ENCODE measurements at regions not wholly inside any gene's neighbourhood (a gene's known extent, or its start where the extent isn't known, plus 50 kb on each side); places are given as distances from the start of the nearest gene placed in this dataset.
"Not testable (repeated sequence)": the region's sequence is repeated elsewhere in the genome, so short reads cannot be mapped to it uniquely, and the experiment has no call there.

DNA sequence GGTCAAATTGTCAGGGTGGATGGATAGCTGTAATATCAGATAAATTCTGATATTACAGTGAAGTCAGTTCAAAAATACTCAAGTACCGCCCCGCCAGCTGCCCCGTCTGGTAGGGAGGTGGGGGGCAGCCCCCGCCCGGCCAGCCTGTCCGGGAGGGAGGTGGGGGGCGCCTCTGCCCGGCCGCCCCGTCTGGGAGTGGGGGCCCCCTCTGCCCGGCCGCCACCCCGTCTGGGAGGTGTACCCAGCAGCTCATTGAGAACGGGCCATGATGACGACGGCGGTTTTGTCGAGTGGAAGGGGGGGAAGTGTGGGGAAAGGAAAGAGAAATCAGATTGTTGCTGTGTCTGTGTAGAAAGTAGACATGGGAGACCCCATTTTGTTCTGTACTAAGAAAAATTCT, 175.8 kb upstream of the LMCD1 start:
- RAD21 ChIA-PET (ENCODE audit: unreplicated experiment), result interaction anchor here (0.7 to 7.1 kb wide), 2 partner anchors 18 to 91 kb away, joined by 3 to 94 read pairs; no protein-coding TSS in a partner anchor
- H4K20me1 ChIP-seq (ENCODE audit: control insufficient read depth, insufficient read depth); H2AFZ ChIP-seq (ENCODE audit: control insufficient read depth, low read depth, low read length); H3K4me3 ChIP-seq; DNase-seq (ENCODE audit: low read depth, low spot score); FAIRE-seq; H3K4me1 ChIP-seq (ENCODE audit: control insufficient read depth, insufficient read depth, low read length); H3K79me2 ChIP-seq (ENCODE audit: control insufficient read depth, insufficient read depth, low read length); H3K36me3 ChIP-seq (ENCODE audit: control insufficient read depth in 2 of 2, insufficient read depth in 2 of 2, low read length in 1 of 2); H3K27me3 ChIP-seq (replicated peaks in 1 of 2; ENCODE audit: control insufficient read depth in 2 of 2, insufficient read depth in 2 of 2, low read length in 1 of 2); H3K4me2 ChIP-seq (ENCODE audit: control insufficient read depth, insufficient read depth); POLR2A ChIA-PET; BruUV-seq (replicated peaks); ATAC-seq; H3K9me3 ChIP-seq (replicated peaks; ENCODE audit: control insufficient read depth, insufficient read depth, low read length); H3K9ac ChIP-seq (ENCODE audit: control insufficient read depth, insufficient read depth, low read length); H3K27ac ChIP-seq (ENCODE audit: control insufficient read depth, insufficient read depth): not testable (repeated sequence)
- in situ Hi-C loops (cut with MboI), result loop anchor here (5.0 kb wide), 1 partner anchor 86 kb away; no protein-coding TSS in a partner anchor
- CTCF ChIA-PET, result interaction anchor here (1.5 to 6.7 kb wide), 3 partner anchors 59 to 95 kb away, joined by 3 to 136 read pairs (median 7); no protein-coding TSS in a partner anchor
- 17% methylated on average over 1 of the region's 18 CpGs for WGBS (ENCODE audit: insufficient coverage, insufficient replicate concordance, low lambda C conversion rate, missing lambda C conversion rate)
- SMC1A ChIA-PET (ENCODE audit: uncharacterized antibody, unreplicated experiment), result interaction anchor here (1.4 to 5.0 kb wide), 2 partner anchors 79 to 91 kb away, joined by 3 to 74 read pairs; no protein-coding TSS in a partner anchor
- intact Hi-C loops (cut with micrococcal nuclease; ENCODE audit: unreplicated experiment), result loop anchor here (10.0 kb wide), 1 partner anchor 299 kb away; no protein-coding TSS in a partner anchor

DNA sequence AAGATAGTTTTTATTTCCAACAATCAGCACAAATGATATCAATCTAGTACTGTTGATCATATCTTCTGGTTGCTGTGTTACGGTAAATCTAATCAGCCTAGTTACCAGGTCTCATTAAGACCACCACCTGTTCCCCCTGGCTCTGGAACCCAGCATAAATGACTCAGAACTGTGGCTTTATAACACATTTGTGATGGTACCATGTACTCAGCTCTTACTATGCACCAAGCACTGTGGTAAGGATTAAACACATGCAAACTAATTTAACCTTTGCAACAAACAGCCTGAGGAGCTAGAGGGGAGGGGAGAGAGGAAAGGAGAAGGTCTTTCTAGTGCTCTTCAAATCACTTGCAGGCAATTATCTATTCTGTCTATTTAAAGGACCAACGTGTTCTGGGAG, 173.9 kb upstream of the LMCD1 start:
- H3K9ac ChIP-seq (ENCODE audit: control insufficient read depth, insufficient read depth, low read length), result no peak overlapping the region
- H3K36me3 ChIP-seq (ENCODE audit: control insufficient read depth in 2 of 2, insufficient read depth in 2 of 2, low read length in 1 of 2), result no peaks in the 10 kb centered on the region
- DNase-seq (ENCODE audit: low read depth, low spot score) (no peak), FAIRE-seq (no peak), ATAC-seq (no peak)
- ChIA-PET SMC1A (ENCODE audit: uncharacterized antibody, unreplicated experiment) (interaction anchor here (0.8 to 5.0 kb wide), 2 partner anchors 86 to 89 kb away, joined by 3 to 74 read pairs; no protein-coding TSS in a partner anchor), POLR2A (no interaction called here), RAD21 (ENCODE audit: unreplicated experiment) (interaction anchor here (7.1 kb wide), 1 partner anchor 89 kb away, joined by 94 read pairs; no protein-coding TSS in a partner anchor), CTCF (interaction anchor here (6.7 kb wide), 1 partner anchor 88 kb away, joined by 136 read pairs; no protein-coding TSS in a partner anchor)
- no peaks in the 10 kb centered on the region for H3K9me3 ChIP-seq (replicated peaks; ENCODE audit: control insufficient read depth, insufficient read depth, low read length)
- H3K4me1 ChIP-seq (ENCODE audit: control insufficient read depth, insufficient read depth, low read length), result no peaks in the 10 kb centered on the region
- no peak overlapping the region for H2AFZ ChIP-seq (ENCODE audit: control insufficient read depth, low read depth, low read length)
- no peaks in the 10 kb centered on the region for H3K79me2 ChIP-seq (ENCODE audit: control insufficient read depth, insufficient read depth, low read length)
- no peaks in the 10 kb centered on the region for H3K27me3 ChIP-seq (replicated peaks in 1 of 2; ENCODE audit: control insufficient read depth in 2 of 2, insufficient read depth in 2 of 2, low read length in 1 of 2)
- no TSS peak for BruUV-seq (replicated peaks)
- intact Hi-C loops (cut with micrococcal nuclease; ENCODE audit: unreplicated experiment) (loop anchor here (10.0 kb wide), 1 partner anchor 297 kb away; no protein-coding TSS in a partner anchor), in situ Hi-C loops (cut with MboI) (loop anchor here (5.0 kb wide), 1 partner anchor 85 kb away; no protein-coding TSS in a partner anchor)
- H3K4me2 ChIP-seq (ENCODE audit: control insufficient read depth, insufficient read depth), result no peak overlapping the region
- no peak overlapping the region for H3K27ac ChIP-seq (ENCODE audit: control insufficient read depth, insufficient read depth)
- H3K4me3 ChIP-seq, result no peak overlapping the region
- no peaks in the 10 kb centered on the region for H4K20me1 ChIP-seq (ENCODE audit: control insufficient read depth, insufficient read depth)
- WGBS (ENCODE audit: insufficient coverage, insufficient replicate concordance, low lambda C conversion rate, missing lambda C conversion rate), result 15% methylated on average over 2 of the region's 2 CpGs
- TF ChIP-seq, protein P1, sequence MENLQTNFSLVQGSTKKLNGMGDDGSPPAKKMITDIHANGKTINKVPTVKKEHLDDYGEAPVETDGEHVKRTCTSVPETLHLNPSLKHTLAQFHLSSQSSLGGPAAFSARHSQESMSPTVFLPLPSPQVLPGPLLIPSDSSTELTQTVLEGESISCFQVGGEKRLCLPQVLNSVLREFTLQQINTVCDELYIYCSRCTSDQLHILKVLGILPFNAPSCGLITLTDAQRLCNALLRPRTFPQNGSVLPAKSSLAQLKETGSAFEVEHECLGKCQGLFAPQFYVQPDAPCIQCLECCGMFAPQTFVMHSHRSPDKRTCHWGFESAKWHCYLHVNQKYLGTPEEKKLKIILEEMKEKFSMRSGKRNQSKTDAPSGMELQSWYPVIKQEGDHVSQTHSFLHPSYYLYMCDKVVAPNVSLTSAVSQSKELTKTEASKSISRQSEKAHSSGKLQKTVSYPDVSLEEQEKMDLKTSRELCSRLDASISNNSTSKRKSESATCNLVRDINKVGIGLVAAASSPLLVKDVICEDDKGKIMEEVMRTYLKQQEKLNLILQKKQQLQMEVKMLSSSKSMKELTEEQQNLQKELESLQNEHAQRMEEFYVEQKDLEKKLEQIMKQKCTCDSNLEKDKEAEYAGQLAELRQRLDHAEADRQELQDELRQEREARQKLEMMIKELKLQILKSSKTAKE (IDR thresholded peaks at IDR 0.05; ENCODE audit: low read depth, poor library complexity, severe bottlenecking), result no peak
- TF ChIP-seq PAX5 (IDR thresholded peaks at IDR 0.05; ENCODE audit: borderline replicate concordance, low read depth, low read length) (no peak), TCF12 (IDR thresholded peaks at IDR 0.05; ENCODE audit: low read depth, low read length) (no peak), MYC (IDR thresholded peaks at IDR 0.05; ENCODE audit: insufficient read depth, insufficient read length, insufficient replicate concordance, low read length, severe bottlenecking) (no peak), TARDBP (IDR thresholded peaks at IDR 0.05; ENCODE audit: borderline replicate concordance) (no peak), SUZ12 (IDR thresholded peaks at IDR 0.05; ENCODE audit: unreplicated experiment) (no peak), ESRRA (IDR thresholded peaks at IDR 0.05; ENCODE audit: low read length) (no peak), SP1 (IDR thresholded peaks at IDR 0.05; ENCODE audit: low read depth, low read length) (no peak), CHD1 (IDR thresholded peaks at IDR 0.05; ENCODE audit: low read depth, low read length) (no peak)
- TF ChIP-seq, protein P2, sequence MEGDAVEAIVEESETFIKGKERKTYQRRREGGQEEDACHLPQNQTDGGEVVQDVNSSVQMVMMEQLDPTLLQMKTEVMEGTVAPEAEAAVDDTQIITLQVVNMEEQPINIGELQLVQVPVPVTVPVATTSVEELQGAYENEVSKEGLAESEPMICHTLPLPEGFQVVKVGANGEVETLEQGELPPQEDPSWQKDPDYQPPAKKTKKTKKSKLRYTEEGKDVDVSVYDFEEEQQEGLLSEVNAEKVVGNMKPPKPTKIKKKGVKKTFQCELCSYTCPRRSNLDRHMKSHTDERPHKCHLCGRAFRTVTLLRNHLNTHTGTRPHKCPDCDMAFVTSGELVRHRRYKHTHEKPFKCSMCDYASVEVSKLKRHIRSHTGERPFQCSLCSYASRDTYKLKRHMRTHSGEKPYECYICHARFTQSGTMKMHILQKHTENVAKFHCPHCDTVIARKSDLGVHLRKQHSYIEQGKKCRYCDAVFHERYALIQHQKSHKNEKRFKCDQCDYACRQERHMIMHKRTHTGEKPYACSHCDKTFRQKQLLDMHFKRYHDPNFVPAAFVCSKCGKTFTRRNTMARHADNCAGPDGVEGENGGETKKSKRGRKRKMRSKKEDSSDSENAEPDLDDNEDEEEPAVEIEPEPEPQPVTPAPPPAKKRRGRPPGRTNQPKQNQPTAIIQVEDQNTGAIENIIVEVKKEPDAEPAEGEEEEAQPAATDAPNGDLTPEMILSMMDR (IDR thresholded peaks at IDR 0.05 in 2 of 3, conservative IDR thresholded peaks at IDR 0.05 in 1 of 3; ENCODE audit: control insufficient read depth in 2 of 3, extremely low read depth in 1 of 3, insufficient read depth in 1 of 3, low read depth in 3 of 3, low read length in 3 of 3), result no peak
- TF ChIP-seq, protein P3, sequence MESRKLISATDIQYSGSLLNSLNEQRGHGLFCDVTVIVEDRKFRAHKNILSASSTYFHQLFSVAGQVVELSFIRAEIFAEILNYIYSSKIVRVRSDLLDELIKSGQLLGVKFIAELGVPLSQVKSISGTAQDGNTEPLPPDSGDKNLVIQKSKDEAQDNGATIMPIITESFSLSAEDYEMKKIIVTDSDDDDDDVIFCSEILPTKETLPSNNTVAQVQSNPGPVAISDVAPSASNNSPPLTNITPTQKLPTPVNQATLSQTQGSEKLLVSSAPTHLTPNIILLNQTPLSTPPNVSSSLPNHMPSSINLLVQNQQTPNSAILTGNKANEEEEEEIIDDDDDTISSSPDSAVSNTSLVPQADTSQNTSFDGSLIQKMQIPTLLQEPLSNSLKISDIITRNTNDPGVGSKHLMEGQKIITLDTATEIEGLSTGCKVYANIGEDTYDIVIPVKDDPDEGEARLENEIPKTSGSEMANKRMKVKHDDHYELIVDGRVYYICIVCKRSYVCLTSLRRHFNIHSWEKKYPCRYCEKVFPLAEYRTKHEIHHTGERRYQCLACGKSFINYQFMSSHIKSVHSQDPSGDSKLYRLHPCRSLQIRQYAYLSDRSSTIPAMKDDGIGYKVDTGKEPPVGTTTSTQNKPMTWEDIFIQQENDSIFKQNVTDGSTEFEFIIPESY (IDR thresholded peaks at IDR 0.05), result no peak
